Thyroid gland (tissue), 4 donors: ENCODE measurements at regions not wholly inside any gene's neighbourhood (a gene's known extent, or its start where the extent isn't known, plus 50 kb on each side); places are given as distances from the start of the nearest gene placed in this dataset.

Experiments
- DNase-seq, 2 donors: peaks; one replicate each; pipeline ENCODE4 v3.0.0-alpha.2; 2019
- H3K27ac ChIP-seq, 3 donors: fragments of 200-600 bp; sonication (generic); 1 replicate in 2 of 3; 2 replicates in 1 of 3; pipeline ENCODE4 v1.5.1; 2016 to 2019; ENCODE audit warnings: mild to moderate bottlenecking in 1 of 3, moderate library complexity in 1 of 3
- H3K27me3 ChIP-seq: fragments of 200-600 bp; sonication (generic); one replicate; pipeline ENCODE4 v1.5.1; 2019
- H3K36me3 ChIP-seq, 2 donors: fragments of 200-600 bp; sonication (generic); one replicate each; pipeline ENCODE4 v1.5.1; 2016 to 2019
- H3K4me1 ChIP-seq, 2 donors: fragments of 200-600 bp; sonication (generic); one replicate each; pipeline ENCODE4 v1.5.1; 2017 to 2019
- H3K4me3 ChIP-seq, 3 donors: fragments of 200-600 bp; sonication (generic); replicated peaks in 1 of 3; 1 replicate in 2 of 3; 2 replicates in 1 of 3; pipeline ENCODE4 v1.5.1; 2016; ENCODE audit warnings: mild to moderate bottlenecking in 1 of 3
- H3K9me3 ChIP-seq: fragments of 200-600 bp; sonication (generic); one replicate; pipeline ENCODE4 v1.5.1; 2017
- CTCF ChIP-seq, 6 experiments: fragments of 200-600 bp in 3 of 6; fragments of 450-650 bp in 3 of 6; sonication (generic) in 3 of 6; IDR thresholded peaks; one replicate each; pipeline ENCODE4 v1.5.1; 2016 to 2019; ENCODE audit warnings: antibody characterized with exemption in 6 of 6, mild to moderate bottlenecking in 2 of 6, inconsistent platforms in 1 of 6, moderate library complexity in 1 of 6
- POLR2A ChIP-seq, 2 donors: fragments of 450-650 bp; IDR thresholded peaks; one replicate each; pipeline ENCODE4 v1.6.1; 2017; ENCODE audit warnings: antibody characterized with exemption in 2 of 2, mild to moderate bottlenecking in 2 of 2, moderate library complexity in 1 of 2
- WGBS, 2 donors: methylation state at CpG; one replicate each; pipeline ENCODE4 v1.1.5; 2017; 5-methylcytosine and 5-hydroxymethylcytosine counted together
- intact Hi-C: fragments of 100-400 bp; cut with DNase I; formaldehyde crosslinking; loops from one replicate; pipeline ENCODE4 v1.15.1; 2023

DNA sequence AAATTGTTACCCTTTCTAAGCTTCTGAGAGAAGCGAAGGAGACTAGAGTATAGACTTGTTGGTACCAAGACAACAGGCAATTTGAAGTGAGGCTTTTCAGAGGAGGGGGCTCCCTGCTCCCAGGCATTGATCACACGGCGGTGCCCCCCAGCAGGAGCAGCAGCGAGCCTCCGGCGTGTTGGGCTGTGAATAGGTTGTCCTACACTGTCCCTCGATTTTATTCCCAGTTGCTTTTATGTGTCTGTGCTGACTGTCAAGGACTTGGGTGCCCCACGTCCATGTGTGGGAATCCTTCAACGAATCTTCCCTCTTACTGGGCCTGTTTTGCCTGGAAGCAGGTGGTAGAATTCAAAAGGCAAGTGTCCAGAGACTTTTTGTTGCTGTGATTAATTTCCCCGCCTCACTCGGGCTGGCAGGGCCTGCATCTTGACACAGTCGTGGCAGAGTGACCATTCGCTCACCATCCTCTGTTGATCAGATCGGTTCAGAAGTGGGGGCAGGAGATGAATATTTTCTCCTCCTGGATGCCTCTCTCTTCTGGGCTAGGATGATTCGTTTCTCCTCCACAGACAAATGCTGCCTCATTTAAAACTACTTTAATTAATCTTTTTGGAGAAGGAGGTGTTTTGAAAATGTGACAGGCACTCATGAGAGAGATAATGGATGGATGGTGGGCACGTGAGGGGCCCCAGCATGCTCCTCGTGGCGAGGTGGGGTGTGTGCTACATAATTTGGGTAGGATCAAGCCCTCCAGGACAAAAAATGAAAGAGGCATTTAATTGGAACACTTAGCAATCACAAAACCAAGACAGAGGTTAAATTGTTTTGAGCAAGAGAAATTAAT, 77.6 kb downstream of the SMIM21 start:
- 71 to 78% methylated on average over 18 of the region's 18 CpGs for WGBS, 2 donors
- TF ChIP-seq CTCF (IDR thresholded peaks at IDR 0.05) = no peak
- no peak for TF ChIP-seq POLR2A (IDR thresholded peaks at IDR 0.05)
- no peak for DNase-seq
- intact Hi-C loops = no loop called here
- H3K27ac ChIP-seq = no peak overlapping the region
- H3K27me3 ChIP-seq = no peaks in the 10 kb centered on the region
- H3K36me3 ChIP-seq = no peaks in the 10 kb centered on the region
- H3K4me1 ChIP-seq = no peaks in the 10 kb centered on the region
- H3K9me3 ChIP-seq = no peaks in the 10 kb centered on the region
- H3K4me3 ChIP-seq = no peak overlapping the region

DNA sequence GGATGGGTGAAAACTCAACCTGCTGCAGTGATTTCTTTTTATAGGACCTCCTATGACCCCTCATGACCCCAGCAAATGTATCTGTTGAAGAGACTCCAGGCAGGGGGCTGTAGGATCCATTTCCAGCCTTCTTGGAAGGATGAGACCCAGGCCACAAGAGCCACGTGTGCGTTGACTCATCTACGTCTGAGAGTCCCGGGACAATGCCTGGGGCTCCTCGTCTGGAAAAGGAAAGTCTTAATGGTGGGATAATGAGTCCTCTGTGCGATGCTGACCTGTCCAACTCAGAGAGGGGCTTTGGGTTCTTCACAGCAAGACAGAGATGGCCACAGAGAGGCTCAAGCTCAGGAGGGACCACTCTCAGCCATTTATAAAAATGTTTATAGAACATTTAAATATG, 80.8 kb downstream of the SMIM21 start:
- no peak overlapping the region for H3K4me3 ChIP-seq
- H3K9me3 ChIP-seq = no peaks in the 10 kb centered on the region
- H3K4me1 ChIP-seq = no peaks in the 10 kb centered on the region
- H3K27me3 ChIP-seq = no peaks in the 10 kb centered on the region
- WGBS, 2 donors = 77 to 78% methylated on average over 6 of the region's 6 CpGs
- no peak overlapping the region for H3K27ac ChIP-seq
- intact Hi-C loops = no loop called here
- no peak for DNase-seq
- TF ChIP-seq POLR2A (IDR thresholded peaks at IDR 0.05) = no peak
- TF ChIP-seq CTCF (IDR thresholded peaks at IDR 0.05) = no peak
- no peaks in the 10 kb centered on the region for H3K36me3 ChIP-seq

- no peak for TF ChIP-seq POLR2A (IDR thresholded peaks at IDR 0.05)
- no peak for TF ChIP-seq CTCF (IDR thresholded peaks at IDR 0.05)
- intact Hi-C loops = no loop called here
- Histone ChIP-seq H3K36me3 (no peaks in the 10 kb centered on the region), H3K4me1 (no peaks in the 10 kb centered on the region), H3K27ac (no peak overlapping the region), H3K9me3 (no peaks in the 10 kb centered on the region), H3K27me3 (no peaks in the 10 kb centered on the region), H3K4me3 (no peak overlapping the region)
- no peak for DNase-seq
- 80 to 89% methylated on average over 6 to 7 of the region's 7 CpGs for WGBS, 2 donors
Observed at GRCh38 chr18:75344615-75345014, 82.9 kb downstream of the SMIM21 start.

DNA sequence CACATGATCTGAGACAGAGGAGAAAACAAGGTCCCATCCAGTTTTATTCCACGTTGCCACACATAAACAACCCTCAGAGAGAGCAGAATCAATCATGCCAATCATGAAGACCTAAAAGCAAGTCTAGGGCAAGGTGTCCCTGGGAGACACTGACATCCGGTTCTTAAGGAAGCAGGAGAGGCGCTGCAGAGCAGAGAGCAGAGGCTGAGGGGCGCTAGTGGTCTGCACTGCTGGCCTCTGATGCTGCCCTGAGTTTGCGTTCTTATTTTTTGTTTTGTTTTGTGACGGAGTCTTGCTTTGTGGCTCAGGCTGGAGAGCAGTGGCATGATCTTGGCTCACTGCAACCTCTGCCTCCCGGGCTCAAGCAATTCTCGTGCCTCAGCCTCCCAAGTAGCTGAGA, 83.3 kb downstream of the SMIM21 start:
- H3K36me3 ChIP-seq = no peaks in the 10 kb centered on the region
- WGBS, 2 donors = 88 to 90% methylated on average over 8 of the region's 8 CpGs
- no peak overlapping the region for H3K27ac ChIP-seq
- no peaks in the 10 kb centered on the region for H3K4me1 ChIP-seq
- no peak for DNase-seq
- H3K27me3 ChIP-seq = no peaks in the 10 kb centered on the region
- H3K4me3 ChIP-seq = no peak overlapping the region
- intact Hi-C loops = no loop called here
- TF ChIP-seq CTCF (IDR thresholded peaks at IDR 0.05) (no peak), POLR2A (IDR thresholded peaks at IDR 0.05) (no peak)
- no peaks in the 10 kb centered on the region for H3K9me3 ChIP-seq

- intact Hi-C loops = no loop called here
- Histone ChIP-seq H3K36me3 (no peaks in the 10 kb centered on the region), H3K27me3 (no peaks in the 10 kb centered on the region), H3K9me3 (no peaks in the 10 kb centered on the region), H3K4me1 (no peaks in the 10 kb centered on the region), H3K4me3 (no peak overlapping the region), H3K27ac (no peak overlapping the region)
- TF ChIP-seq POLR2A (IDR thresholded peaks at IDR 0.05) (no peak), CTCF (IDR thresholded peaks at IDR 0.05) (no peak)
- no peak for DNase-seq
- WGBS, 2 donors = 86 to 92% methylated on average over 6 of the region's 6 CpGs
Observed at GRCh38 chr18:75343389-75343788, 84.1 kb downstream of the SMIM21 start.
